PC-9 (cell line): ENCODE measurements at regions not wholly inside any gene's neighbourhood (a gene's known extent, or its start where the extent isn't known, plus 50 kb on each side); places are given as distances from the start of the nearest gene placed in this dataset.

Experiments
- CTCF ChIP-seq: fragments of 200-600 bp; sonication (generic); conservative IDR thresholded peaks from 2 replicates; pipeline ENCODE4 v1.6.1; 2017; ENCODE audit warnings: mixed run types, antibody characterized with exemption, mild to moderate bottlenecking, moderate library complexity
- EZH2 ChIP-seq: fragments of 200-600 bp; sonication (generic); IDR thresholded peaks from 2 replicates; pipeline ENCODE4 v1.8.0; 2017; ENCODE audit warnings: antibody characterized with exemption, low read depth

GRCh38 chr3:64303881-64304280, 78.6 kb upstream of the PRICKLE2 start:
- TF ChIP-seq CTCF = no peak
- no peak for TF ChIP-seq EZH2
